ENCODE measurements at regions not wholly inside any gene's neighbourhood (a gene's known extent, or its start where the extent isn't known, plus 50 kb on each side); places are given as distances from the start of the nearest gene placed in this dataset.

- no peak for TF ChIP-seq ATF3 (IDR thresholded peaks at IDR 0.05; ENCODE audit: insufficient read depth, low read depth, low read length)
- TF ChIP-seq EGR1 (IDR thresholded peaks at IDR 0.05; ENCODE audit: borderline replicate concordance, low read depth, low read length): no peak
- no peak for TF ChIP-seq KDM5A (IDR thresholded peaks at IDR 0.05; ENCODE audit: low read length)
- no peak for TF ChIP-seq GABPA (IDR thresholded peaks at IDR 0.05; ENCODE audit: borderline replicate concordance, insufficient read depth, low read length)
- TF ChIP-seq CTBP2 (IDR thresholded peaks at IDR 0.05; ENCODE audit: borderline replicate concordance, insufficient read depth, insufficient read length, low read length): no peak
- TF ChIP-seq BCL11A (IDR thresholded peaks at IDR 0.05; ENCODE audit: low read depth in 2 of 2, low read length in 2 of 2): no peak
- TF ChIP-seq ASH2L (IDR thresholded peaks at IDR 0.05; ENCODE audit: low read length): no peak
Measured at GRCh38 chr7:94115316-94115715, 111.2 kb upstream of the BET1 start (continued).

Data from H1 (cell line).